GM12892 (cell line): ENCODE measurements at regions not wholly inside any gene's neighbourhood (a gene's known extent, or its start where the extent isn't known, plus 50 kb on each side); places are given as distances from the start of the nearest gene placed in this dataset.

Experiments used
- POLR2A ChIP-seq: IDR thresholded peaks from 2 replicates; pipeline ENCODE4 v1.6.1; 2011; ENCODE audit warnings: low read depth, low read length, control low read depth
- POLR2AphosphoS5 ChIP-seq: IDR thresholded peaks from 2 replicates; pipeline ENCODE4 v1.6.1; 2011; ENCODE audit warnings: low read depth, low read length, control low read depth
- TAF1 ChIP-seq: IDR thresholded peaks from 2 replicates; pipeline ENCODE4 v1.6.1; 2011; ENCODE audit warnings: low read depth, mild to moderate bottlenecking, control low read depth, low read length, borderline replicate concordance

GRCh38 chr18:22827741-22828140 is 105.4 kb upstream of the RBBP8 start:
- no peak for TF ChIP-seq POLR2AphosphoS5
- TF ChIP-seq POLR2A: no peak
- no peak for TF ChIP-seq TAF1
